ENCODE measurements at regions not wholly inside any gene's neighbourhood (a gene's known extent, or its start where the extent isn't known, plus 50 kb on each side); places are given as distances from the start of the nearest gene placed in this dataset.

GRCh38 chr2:133809485-133809884 is 241.2 kb upstream of the NCKAP5 start:
- no peaks in the 10 kb centered on the region; a peak in 1 of 7 replicates for H3K36me3 Mint-ChIP-seq (ENCODE audit: insufficient read depth in 1 of 3, low read depth in 3 of 3)
- H4K20me1 ChIP-seq (ENCODE audit: control insufficient read depth, insufficient read depth, insufficient read length): no peaks in the 10 kb centered on the region
- no peak overlapping the region for H2AK5ac ChIP-seq (ENCODE audit: insufficient read length, low read length)
- H3K18ac ChIP-seq (ENCODE audit: insufficient read length, low read depth, low read length): no peak overlapping the region
- no peak overlapping the region for H3K27ac Mint-ChIP-seq
- TF ChIP-seq CTCF (conservative IDR thresholded peaks at IDR 0.05): no peak
- no peak overlapping the region for H3K4ac ChIP-seq (ENCODE audit: low read depth, low read length)
- no peak overlapping the region for H3K4me2 ChIP-seq (ENCODE audit: insufficient read depth, insufficient read length, low read length)
- no peak overlapping the region for H2AFZ ChIP-seq (ENCODE audit: low read length)
- no peak overlapping the region for H2BK5ac ChIP-seq (ENCODE audit: insufficient read length, low read length)
- no peaks in the 10 kb centered on the region for H3K4me1 Mint-ChIP-seq
- no peak overlapping the region for H3T11ph ChIP-seq (ENCODE audit: low read length)
- no peaks in the 10 kb centered on the region for H3K79me1 ChIP-seq (ENCODE audit: insufficient read depth, low read depth, low read length, poor library complexity, severe bottlenecking)
- no peak overlapping the region for H3K14ac ChIP-seq (ENCODE audit: insufficient read depth, low read length)
- DNase-seq: no peak
- no peaks in the 10 kb centered on the region for H3K4me1 ChIP-seq (ENCODE audit: insufficient read depth, low read length)
- H3K27ac ChIP-seq (ENCODE audit: insufficient read length, low read depth, low read length): no peak overlapping the region
- H3K4me3 Mint-ChIP-seq: no peak overlapping the region
- H2BK12ac ChIP-seq (ENCODE audit: insufficient read length, low read depth, low read length): no peak overlapping the region
- no peak overlapping the region for H3K23ac ChIP-seq (ENCODE audit: insufficient read length, low read depth, low read length)
- no peak overlapping the region for H4K91ac ChIP-seq (ENCODE audit: insufficient read length, low read depth, low read length)
- no peaks in the 10 kb centered on the region for H3K9me3 ChIP-seq (ENCODE audit: control insufficient read depth, low read depth, low read length)
- H2BK15ac ChIP-seq (ENCODE audit: low read depth, low read length): no peak overlapping the region
- H3K27me3 Mint-ChIP-seq (ENCODE audit: low read depth): peaks cover 20% of the 10 kb centered on the region
- no peaks in the 10 kb centered on the region for H3K79me2 ChIP-seq (ENCODE audit: insufficient read depth, low read length)
- no peak overlapping the region for H2BK120ac ChIP-seq (ENCODE audit: low read depth, low read length, poor library complexity, severe bottlenecking)
- H3K27me3 ChIP-seq (ENCODE audit: insufficient read depth, low read length): no peaks in the 10 kb centered on the region
- no peak overlapping the region for H3K9ac ChIP-seq (ENCODE audit: extremely low read depth, insufficient read length, low read length)
- no CpG with 5 or more reads among the region's 1 CpG for WGBS (ENCODE audit: extremely low coverage, insufficient read length, low lambda C conversion rate)
- no peaks in the 10 kb centered on the region for H3K23me2 ChIP-seq (ENCODE audit: insufficient read length, low read depth, low read length, poor library complexity, severe bottlenecking)
- H3K9me3 Mint-ChIP-seq: peaks cover 1 to 6% of the 10 kb centered on the region in 2 experiments; a peak in 1 of 5 replicates
- H2BK20ac ChIP-seq (ENCODE audit: low read depth, low read length, poor library complexity, severe bottlenecking): no peak overlapping the region
- no peak overlapping the region for H4K5ac ChIP-seq (ENCODE audit: insufficient read length, low read depth, low read length)
- no peak overlapping the region for H3K56ac ChIP-seq (ENCODE audit: insufficient read length, low read depth, low read length)
- H4K8ac ChIP-seq (replicated peaks; ENCODE audit: insufficient read length, low read depth, low read length): no peak overlapping the region
